ENCODE measurements at regions not wholly inside any gene's neighbourhood (a gene's known extent, or its start where the extent isn't known, plus 50 kb on each side); places are given as distances from the start of the nearest gene placed in this dataset.

- Histone ChIP-seq H3K4me3 (no peak overlapping the region), H3K36me3 (ENCODE audit: insufficient read depth in 1 of 2, low read depth in 1 of 2) (no peaks in the 10 kb centered on the region), H3K27me3 (ENCODE audit: insufficient read depth in 3 of 3, low read length in 2 of 3) (no peaks in the 10 kb centered on the region), H3K4me1 (no peaks in the 10 kb centered on the region), H3K27ac (no peak overlapping the region), H3K9me3 (peaks cover 5% of the 10 kb centered on the region)
- 93 to 95% (median 94%) methylated on average over 2 of the region's 2 CpGs for WGBS, 3 donors
- TF ChIP-seq, protein P1, sequence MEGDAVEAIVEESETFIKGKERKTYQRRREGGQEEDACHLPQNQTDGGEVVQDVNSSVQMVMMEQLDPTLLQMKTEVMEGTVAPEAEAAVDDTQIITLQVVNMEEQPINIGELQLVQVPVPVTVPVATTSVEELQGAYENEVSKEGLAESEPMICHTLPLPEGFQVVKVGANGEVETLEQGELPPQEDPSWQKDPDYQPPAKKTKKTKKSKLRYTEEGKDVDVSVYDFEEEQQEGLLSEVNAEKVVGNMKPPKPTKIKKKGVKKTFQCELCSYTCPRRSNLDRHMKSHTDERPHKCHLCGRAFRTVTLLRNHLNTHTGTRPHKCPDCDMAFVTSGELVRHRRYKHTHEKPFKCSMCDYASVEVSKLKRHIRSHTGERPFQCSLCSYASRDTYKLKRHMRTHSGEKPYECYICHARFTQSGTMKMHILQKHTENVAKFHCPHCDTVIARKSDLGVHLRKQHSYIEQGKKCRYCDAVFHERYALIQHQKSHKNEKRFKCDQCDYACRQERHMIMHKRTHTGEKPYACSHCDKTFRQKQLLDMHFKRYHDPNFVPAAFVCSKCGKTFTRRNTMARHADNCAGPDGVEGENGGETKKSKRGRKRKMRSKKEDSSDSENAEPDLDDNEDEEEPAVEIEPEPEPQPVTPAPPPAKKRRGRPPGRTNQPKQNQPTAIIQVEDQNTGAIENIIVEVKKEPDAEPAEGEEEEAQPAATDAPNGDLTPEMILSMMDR (IDR thresholded peaks at IDR 0.05), result no peak
- no peak for DNase-seq
- intact Hi-C loops (cut with DNase I), result no loop called here
- ATAC-seq, result no peak
Observed at GRCh38 chr13:81713201-81713600, 1372.3 kb upstream of the SPRY2 start.

- TF ChIP-seq, protein P1 (IDR thresholded peaks at IDR 0.05), result no peak
- H3K27ac ChIP-seq, result no peak overlapping the region
- WGBS, 3 donors, result 81 to 90% (median 88%) methylated on average over 4 of the region's 4 CpGs
- intact Hi-C loops (cut with DNase I), result no loop called here
- H3K9me3 ChIP-seq, result no peaks in the 10 kb centered on the region
- no peak for DNase-seq
- H3K4me1 ChIP-seq, result no peaks in the 10 kb centered on the region
- no peaks in the 10 kb centered on the region for H3K27me3 ChIP-seq (ENCODE audit: insufficient read depth in 3 of 3, low read length in 2 of 3)
- ATAC-seq, result no peak
- H3K36me3 ChIP-seq (ENCODE audit: insufficient read depth in 1 of 2, low read depth in 1 of 2), result no peaks in the 10 kb centered on the region
- no peak overlapping the region for H3K4me3 ChIP-seq
Observed at GRCh38 chr13:81697826-81698225, 1356.9 kb upstream of the SPRY2 start.

GRCh38 chr13:81686877-81687276 is 1346.0 kb upstream of the SPRY2 start:
- intact Hi-C loops (cut with DNase I), result no loop called here
- TF ChIP-seq, protein P1 (IDR thresholded peaks at IDR 0.05), result no peak
- Histone ChIP-seq H3K4me1 (no peaks in the 10 kb centered on the region), H3K27ac (no peak overlapping the region), H3K36me3 (ENCODE audit: insufficient read depth in 1 of 2, low read depth in 1 of 2) (no peaks in the 10 kb centered on the region), H3K27me3 (ENCODE audit: insufficient read depth in 3 of 3, low read length in 2 of 3) (no peaks in the 10 kb centered on the region), H3K4me3 (no peak overlapping the region), H3K9me3 (no peaks in the 10 kb centered on the region)
- WGBS, 3 donors, result 8 to 10% (median 10%) methylated on average over 2 of the region's 2 CpGs
- no peak for ATAC-seq
- no peak for DNase-seq

DNA sequence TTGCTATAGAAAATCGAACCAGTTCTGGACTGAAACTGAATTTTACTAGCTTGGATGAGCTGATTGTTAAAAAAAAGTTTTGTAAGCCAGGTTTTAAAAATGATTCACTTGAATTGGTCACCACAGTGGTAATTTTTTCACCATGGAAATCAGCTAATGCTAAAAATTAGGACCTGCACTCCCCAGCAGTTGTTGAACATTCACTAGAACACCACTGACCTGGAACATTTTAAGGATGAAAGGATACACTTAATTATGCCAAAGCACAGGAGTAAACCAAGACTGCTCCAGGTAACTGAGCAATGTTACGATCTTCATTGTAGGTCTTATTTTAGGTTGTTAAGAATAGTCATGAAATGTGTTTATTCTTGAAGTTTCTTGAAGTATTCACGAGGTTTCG is 1342.6 kb upstream of the SPRY2 start:
- Histone ChIP-seq H3K36me3 (ENCODE audit: insufficient read depth in 1 of 2, low read depth in 1 of 2) (no peaks in the 10 kb centered on the region), H3K9me3 (no peaks in the 10 kb centered on the region), H3K4me1 (no peaks in the 10 kb centered on the region), H3K27me3 (ENCODE audit: insufficient read depth in 3 of 3, low read length in 2 of 3) (no peaks in the 10 kb centered on the region), H3K4me3 (no peak overlapping the region), H3K27ac (no peak overlapping the region)
- TF ChIP-seq, protein P1 (IDR thresholded peaks at IDR 0.05), result no peak
- DNase-seq (no peak), ATAC-seq (no peak)
- WGBS, 3 donors, result 73 to 81% (median 77%) methylated on average over 4 of the region's 4 CpGs
- intact Hi-C loops (cut with DNase I), result no loop called here

- Histone ChIP-seq H3K9me3 (no peaks in the 10 kb centered on the region), H3K27me3 (ENCODE audit: insufficient read depth in 3 of 3, low read length in 2 of 3) (no peaks in the 10 kb centered on the region), H3K27ac (no peak overlapping the region), H3K36me3 (ENCODE audit: insufficient read depth in 1 of 2, low read depth in 1 of 2) (no peaks in the 10 kb centered on the region), H3K4me3 (no peak overlapping the region), H3K4me1 (no peaks in the 10 kb centered on the region)
- ATAC-seq, result no peak
- no peak for DNase-seq
- TF ChIP-seq, protein P1 (IDR thresholded peaks at IDR 0.05), result no peak
- intact Hi-C loops (cut with DNase I), result no loop called here
- 76 to 81% (median 77%) methylated on average over 2 of the region's 2 CpGs for WGBS, 3 donors
Observed at GRCh38 chr13:81682081-81682630, 1341.2 kb upstream of the SPRY2 start.
